COLO668 (cell line): ENCODE measurements at regions not wholly inside any gene's neighbourhood (a gene's known extent, or its start where the extent isn't known, plus 50 kb on each side); places are given as distances from the start of the nearest gene placed in this dataset.

Source experiments
- DNase-seq: peaks from one replicate; lab custom pipeline; 2025; ENCODE audit not compliant: unreplicated experiment; lab: John Stamatoyannopoulos, UW

DNA sequence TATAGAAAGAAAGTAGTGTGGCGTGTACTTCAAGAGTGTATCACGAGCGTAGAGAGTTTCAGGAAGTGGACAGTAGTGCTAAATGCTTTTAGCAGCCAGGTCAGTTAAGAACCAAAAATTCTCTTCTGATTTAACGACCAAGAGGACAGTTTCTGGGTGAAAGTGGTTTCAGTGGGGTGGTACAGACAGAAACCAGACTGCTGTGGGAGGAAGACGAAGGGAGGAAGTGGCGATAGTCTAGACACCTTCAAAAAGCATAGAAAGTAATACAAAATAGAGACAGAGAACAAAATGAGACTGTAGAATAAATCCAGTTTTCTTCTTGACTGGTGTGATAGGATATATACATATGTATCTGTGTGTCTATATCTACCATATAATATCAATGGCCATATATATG, 93.5 kb downstream of the MBL2 start:
- no peak for DNase-seq

DNA sequence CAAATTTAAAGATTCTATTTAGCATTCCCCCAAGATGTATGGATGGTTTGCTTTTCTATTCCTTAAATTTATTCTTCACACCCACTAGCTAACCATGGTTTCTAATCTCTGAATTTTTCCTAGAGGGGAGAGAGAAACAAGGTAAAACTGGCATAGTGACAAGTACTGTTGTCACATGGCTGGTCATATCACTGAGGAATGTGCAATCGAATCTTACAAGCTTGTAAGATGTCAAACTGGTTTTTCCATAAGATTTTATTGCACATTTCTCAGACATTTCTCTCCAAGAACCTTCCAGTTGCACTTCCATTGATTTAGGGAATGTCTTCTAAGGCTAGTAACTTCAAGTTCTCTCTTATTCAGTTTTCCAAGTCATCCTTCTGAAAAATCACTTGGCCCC, 89.8 kb downstream of the MBL2 start:
- DNase-seq, result no peak

DNA sequence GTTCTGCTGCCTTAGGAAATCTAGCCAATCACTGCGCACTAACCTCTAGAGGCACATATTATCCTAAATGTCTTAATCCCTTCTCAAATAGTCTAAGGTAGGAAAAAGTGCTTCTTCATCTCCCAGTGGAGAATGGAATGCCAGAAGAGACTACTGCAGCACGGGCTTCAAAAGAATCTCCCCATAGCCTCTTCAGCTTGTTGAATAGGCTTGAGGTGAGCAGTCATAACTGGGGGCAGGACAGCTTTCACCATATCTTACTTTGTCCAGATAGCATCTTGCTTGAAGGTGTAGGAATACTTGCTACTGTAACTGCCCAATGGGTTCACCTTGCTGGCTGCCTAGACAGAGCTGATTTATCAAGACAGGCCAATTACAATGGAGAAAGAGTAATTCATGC, 88.8 kb downstream of the MBL2 start:
- DNase-seq, result no peak

DNA sequence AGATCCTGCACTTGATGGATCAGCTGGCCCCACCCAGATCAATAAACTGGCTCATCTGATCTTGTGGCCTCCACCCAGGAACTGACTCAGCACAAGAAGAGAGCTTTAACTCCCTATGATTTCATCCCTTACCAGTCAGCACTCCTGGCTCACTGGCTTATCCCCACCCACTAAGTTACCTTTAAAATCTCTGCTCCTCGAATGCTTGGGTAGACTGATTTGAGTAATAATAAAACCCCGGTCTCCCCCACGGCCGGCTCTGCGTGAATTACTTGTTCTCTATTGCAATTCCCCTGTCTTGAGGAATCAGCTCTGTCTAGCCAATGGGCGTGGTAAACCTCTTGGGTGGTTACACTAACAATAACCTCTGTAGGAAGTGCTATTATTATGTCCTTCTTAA, 83.7 kb downstream of the MBL2 start:
- DNase-seq, result no peak

DNA sequence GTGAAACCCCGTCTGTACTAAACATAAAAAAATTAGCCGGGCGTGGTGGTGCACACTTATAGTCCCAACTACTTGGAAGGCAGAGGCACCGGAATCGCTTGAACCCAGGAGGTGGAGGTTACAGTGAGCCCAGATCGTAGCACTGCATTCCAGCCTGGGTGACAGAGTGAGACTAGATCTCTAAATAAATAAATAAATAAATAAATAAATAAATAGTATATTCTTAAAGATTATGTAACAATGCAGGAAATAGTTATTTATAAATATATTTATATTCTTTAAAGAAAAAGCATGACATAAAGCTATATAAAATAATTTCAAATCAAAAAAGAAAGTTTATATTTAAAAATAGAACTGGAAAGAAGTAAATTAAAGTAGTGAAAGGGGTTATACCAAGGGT, 76.4 kb downstream of the MBL2 start:
- DNase-seq, result no peak

DNA sequence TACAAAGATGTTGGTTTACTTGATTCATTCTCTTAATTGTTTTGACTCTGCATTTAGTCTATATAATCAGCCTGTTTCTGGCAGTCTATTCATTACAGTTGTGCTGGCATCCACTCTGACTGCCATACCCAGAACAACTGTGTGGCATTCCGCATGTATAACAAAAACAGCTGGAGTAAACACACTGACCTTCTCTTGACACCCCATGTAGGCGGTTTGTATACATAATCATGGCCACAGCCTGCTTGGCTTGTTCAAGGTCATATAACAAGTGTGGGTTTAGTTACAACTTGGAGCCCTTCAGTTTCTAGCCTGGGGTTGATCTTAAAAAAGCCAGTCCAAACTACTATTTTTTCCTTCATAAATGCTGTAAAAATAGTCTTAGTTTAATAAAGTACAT, 70.9 kb downstream of the MBL2 start:
- DNase-seq, result no peak

DNA sequence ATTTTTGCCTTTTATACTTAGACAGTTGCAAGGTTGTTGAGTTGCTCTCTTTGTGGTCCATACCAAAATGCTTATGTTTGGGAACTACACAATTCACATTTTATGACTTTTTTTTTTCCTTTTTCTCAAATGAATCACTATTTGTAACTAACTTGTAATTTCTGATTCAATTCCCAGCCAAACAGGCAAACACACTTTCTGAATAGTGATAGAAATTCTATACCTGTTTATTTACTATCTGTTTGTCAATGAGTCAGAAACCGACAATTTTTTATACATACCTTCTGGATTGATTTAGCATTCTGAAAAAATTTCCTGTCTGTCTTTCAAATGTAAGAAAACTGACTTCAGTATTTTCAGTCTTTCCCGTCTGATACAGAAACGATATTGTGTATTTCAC, 69.1 kb downstream of the MBL2 start:
- no peak for DNase-seq

DNA sequence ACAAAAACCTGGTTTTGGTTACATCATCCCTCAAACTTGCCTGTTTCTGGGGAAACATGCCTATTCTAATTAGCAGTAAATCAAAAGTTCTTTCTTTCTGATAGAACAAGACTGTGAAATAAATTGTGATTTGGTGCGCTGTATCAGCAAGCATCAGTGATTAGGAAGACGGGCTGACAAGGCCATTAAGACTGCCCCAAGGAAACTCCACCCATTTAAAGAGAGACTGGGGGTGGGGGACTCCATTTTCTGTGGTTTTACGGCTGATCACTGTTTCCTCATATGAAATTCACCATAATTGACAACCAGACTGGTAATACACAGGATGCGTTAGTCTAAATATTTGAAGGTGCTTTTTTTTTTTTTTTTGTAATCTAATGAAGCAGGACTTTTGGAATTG, 68.7 kb downstream of the MBL2 start:
- DNase-seq, result no peak

DNA sequence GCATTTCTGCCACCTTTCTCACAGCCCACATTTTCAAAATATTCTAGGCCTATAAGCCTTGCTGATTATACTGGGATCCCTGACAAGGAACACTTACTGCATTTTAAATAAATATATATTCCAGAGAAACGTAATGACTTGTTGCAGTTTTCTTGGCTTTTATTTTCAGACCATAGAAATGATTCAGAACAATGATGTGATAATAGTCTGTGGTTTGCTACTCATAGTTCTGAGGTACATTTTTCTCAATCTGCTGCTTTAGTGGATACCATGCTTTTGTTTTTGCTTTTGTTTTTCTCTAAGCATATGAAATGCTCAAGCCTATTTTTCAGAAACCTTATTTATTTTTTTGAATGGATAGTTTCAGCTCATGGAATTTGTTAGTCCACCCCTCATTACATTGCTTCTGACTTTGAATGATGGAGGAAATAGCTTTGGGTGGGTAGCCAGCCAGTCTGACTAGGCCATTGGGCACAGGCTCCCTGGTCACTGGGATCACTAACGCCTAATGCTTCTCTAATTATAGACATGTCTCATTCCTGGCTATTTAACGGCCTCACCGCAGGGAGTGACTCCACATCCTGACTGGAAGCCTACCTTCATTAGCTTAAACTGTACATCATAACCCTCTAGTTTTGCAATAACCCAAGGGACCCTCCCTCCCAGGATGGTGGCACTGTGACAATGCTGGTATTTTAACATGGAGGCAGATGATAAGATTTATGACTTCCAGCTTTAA, 66.1 kb downstream of the MBL2 start:
- DNase-seq, result no peak
